ENCODE measurements at regions not wholly inside any gene's neighbourhood (a gene's known extent, or its start where the extent isn't known, plus 50 kb on each side); places are given as distances from the start of the nearest gene placed in this dataset.
"Not testable (repeated sequence)": the region's sequence is repeated elsewhere in the genome, so short reads cannot be mapped to it uniquely, and the experiment has no call there.

GRCh38 chr5:152051499-152052454 lies 127.1 kb upstream of the GLRA1 start:
- H3K4me3 Mint-ChIP-seq: no peak overlapping the region
- H3K9me3 Mint-ChIP-seq: peaks cover 8% of the 10 kb centered on the region
- no peak overlapping the region for H3K27ac Mint-ChIP-seq
- H3K27me3 Mint-ChIP-seq (ENCODE audit: low read depth): no peaks in the 10 kb centered on the region
- no peaks in the 10 kb centered on the region for H3K36me3 Mint-ChIP-seq (ENCODE audit: low read depth)
- H3K4me1 Mint-ChIP-seq (ENCODE audit: low read depth): no peaks in the 10 kb centered on the region

DNA sequence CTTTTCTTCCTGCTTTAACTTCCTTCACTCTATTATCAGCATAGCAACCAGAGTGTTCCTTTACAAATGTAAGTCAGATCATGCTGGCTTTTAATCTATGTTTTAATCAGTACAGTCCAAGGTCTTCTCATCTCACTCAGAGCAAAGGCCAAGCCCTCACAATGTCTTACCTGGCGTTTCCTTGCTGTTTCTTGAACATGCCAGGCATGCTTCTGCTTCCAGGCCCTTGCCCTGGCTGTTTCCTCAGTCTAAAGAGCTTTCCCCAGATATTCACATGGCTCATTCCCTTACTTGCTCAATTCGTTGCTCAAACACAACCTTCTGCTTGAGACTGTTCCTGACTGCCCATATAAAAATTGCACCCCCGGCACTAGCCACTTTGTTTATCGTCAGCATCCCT lies 121.7 kb upstream of the GLRA1 start:
- Mint-ChIP-seq H3K27ac (no peak overlapping the region), H3K36me3 (ENCODE audit: low read depth) (no peaks in the 10 kb centered on the region), H3K27me3 (ENCODE audit: low read depth) (no peaks in the 10 kb centered on the region), H3K4me3 (no peak overlapping the region), H3K9me3 (peaks cover 8% of the 10 kb centered on the region), H3K4me1 (ENCODE audit: low read depth) (no peaks in the 10 kb centered on the region)

GRCh38 chr5:152038856-152039255 lies 114.2 kb upstream of the GLRA1 start:
- H3K4me1 Mint-ChIP-seq (ENCODE audit: low read depth); H3K27me3 Mint-ChIP-seq (ENCODE audit: low read depth); H3K36me3 Mint-ChIP-seq (ENCODE audit: low read depth); H3K27ac Mint-ChIP-seq; H3K4me3 Mint-ChIP-seq; H3K9me3 Mint-ChIP-seq: not testable (repeated sequence)

DNA sequence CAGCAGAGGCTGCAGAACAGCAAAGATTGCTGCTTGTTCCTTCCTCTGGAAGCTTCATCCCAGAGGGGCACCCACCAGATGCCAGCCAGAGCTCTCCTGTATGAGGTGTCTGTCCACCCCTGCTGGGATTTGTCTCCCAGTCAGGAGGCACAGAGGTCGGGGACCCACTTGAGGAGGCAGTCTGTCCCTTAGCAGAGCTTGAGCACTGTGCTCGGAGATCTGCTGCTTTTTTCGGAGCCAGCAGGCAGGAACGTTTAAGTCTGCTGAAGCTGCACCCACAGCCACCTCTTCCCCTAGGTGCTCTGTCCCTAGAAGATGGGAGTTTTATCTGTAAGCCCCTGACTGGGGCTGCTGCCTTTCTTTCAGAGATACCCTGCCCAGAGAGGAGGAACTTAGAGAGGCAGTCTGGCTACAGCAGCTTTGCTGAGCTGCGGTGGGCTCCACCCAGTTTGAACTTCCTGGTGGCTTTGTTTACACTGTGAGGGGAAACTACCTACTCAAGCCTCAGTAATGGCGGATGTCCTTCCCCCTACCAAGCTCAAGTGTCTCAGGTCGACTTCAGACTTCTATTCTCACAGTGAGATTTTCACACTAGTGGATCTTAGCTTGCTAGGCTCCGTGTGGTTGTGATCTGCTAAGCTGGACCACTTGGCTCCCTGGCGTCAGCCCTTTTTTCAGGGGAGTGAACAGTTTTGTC lies 101.8 kb upstream of the GLRA1 start:
- H3K4me3 Mint-ChIP-seq: not testable (repeated sequence)
- H3K36me3 Mint-ChIP-seq (ENCODE audit: low read depth): peaks cover 26% of the 10 kb centered on the region
- peak overlapping the region; percentile 34 for H3K27ac Mint-ChIP-seq
- H3K4me1 Mint-ChIP-seq (ENCODE audit: low read depth): peaks cover 17% of the 10 kb centered on the region
- H3K27me3 Mint-ChIP-seq (ENCODE audit: low read depth): peaks cover 19% of the 10 kb centered on the region
- H3K9me3 Mint-ChIP-seq: peaks cover 47% of the 10 kb centered on the region

DNA sequence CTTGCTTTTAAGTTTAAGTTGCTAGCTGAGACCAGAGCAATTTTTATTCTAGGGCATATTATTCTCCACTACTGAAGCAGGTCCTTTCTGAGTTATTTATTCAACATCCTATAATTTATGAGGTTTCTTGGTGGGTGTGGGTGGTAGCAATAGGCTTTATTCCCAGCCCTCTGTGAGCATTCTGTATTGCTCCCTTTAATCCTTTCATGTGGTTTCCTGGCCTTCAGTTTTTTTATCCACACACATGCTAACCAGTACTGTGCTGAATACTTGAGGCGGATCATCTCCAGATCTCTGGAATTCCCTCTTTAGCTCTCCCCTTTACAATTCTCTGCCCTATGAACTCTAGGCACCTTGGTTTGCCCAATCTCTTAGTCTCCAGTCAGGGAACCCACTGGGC lies 91.8 kb upstream of the GLRA1 start:
- no peaks in the 10 kb centered on the region for H3K4me1 Mint-ChIP-seq (ENCODE audit: low read depth)
- H3K4me3 Mint-ChIP-seq: no peak overlapping the region

GRCh38 chr5:152007653-152008335 lies 83.1 kb upstream of the GLRA1 start:
- no peaks in the 10 kb centered on the region for H3K9me3 Mint-ChIP-seq
- H3K36me3 Mint-ChIP-seq (ENCODE audit: low read depth): no peaks in the 10 kb centered on the region
- no peak overlapping the region for H3K4me3 Mint-ChIP-seq
- no peaks in the 10 kb centered on the region for H3K4me1 Mint-ChIP-seq (ENCODE audit: low read depth)
- H3K27ac Mint-ChIP-seq: no peak overlapping the region
- no peaks in the 10 kb centered on the region for H3K27me3 Mint-ChIP-seq (ENCODE audit: low read depth)

More for the DNA sequence above, 91.8 kb upstream of the GLRA1 start:
- H3K9me3 Mint-ChIP-seq: no peaks in the 10 kb centered on the region
- no peaks in the 10 kb centered on the region for H3K36me3 Mint-ChIP-seq (ENCODE audit: low read depth)
- H3K27ac Mint-ChIP-seq: no peak overlapping the region
- no peaks in the 10 kb centered on the region for H3K27me3 Mint-ChIP-seq (ENCODE audit: low read depth)

- Mint-ChIP-seq H3K9me3 (peaks cover 7% of the 10 kb centered on the region), H3K4me3 (no peak overlapping the region), H3K36me3 (ENCODE audit: low read depth) (no peaks in the 10 kb centered on the region), H3K4me1 (ENCODE audit: low read depth) (no peaks in the 10 kb centered on the region), H3K27ac (no peak overlapping the region), H3K27me3 (ENCODE audit: low read depth) (no peaks in the 10 kb centered on the region)
These were observed 79.4 kb upstream of the GLRA1 start for GRCh38 chr5:152004095-152004494.
